Renal pelvis (tissue), 1 donor: ENCODE measurements at regions not wholly inside any gene's neighbourhood (a gene's known extent, or its start where the extent isn't known, plus 50 kb on each side); places are given as distances from the start of the nearest gene placed in this dataset.
"Not testable (repeated sequence)": the region's sequence is repeated elsewhere in the genome, so short reads cannot be mapped to it uniquely, and the experiment has no call there.

Source experiments
- DNase-seq: peaks from one replicate; pipeline ENCODE4 v3.0.0-alpha.2; 2013

DNA sequence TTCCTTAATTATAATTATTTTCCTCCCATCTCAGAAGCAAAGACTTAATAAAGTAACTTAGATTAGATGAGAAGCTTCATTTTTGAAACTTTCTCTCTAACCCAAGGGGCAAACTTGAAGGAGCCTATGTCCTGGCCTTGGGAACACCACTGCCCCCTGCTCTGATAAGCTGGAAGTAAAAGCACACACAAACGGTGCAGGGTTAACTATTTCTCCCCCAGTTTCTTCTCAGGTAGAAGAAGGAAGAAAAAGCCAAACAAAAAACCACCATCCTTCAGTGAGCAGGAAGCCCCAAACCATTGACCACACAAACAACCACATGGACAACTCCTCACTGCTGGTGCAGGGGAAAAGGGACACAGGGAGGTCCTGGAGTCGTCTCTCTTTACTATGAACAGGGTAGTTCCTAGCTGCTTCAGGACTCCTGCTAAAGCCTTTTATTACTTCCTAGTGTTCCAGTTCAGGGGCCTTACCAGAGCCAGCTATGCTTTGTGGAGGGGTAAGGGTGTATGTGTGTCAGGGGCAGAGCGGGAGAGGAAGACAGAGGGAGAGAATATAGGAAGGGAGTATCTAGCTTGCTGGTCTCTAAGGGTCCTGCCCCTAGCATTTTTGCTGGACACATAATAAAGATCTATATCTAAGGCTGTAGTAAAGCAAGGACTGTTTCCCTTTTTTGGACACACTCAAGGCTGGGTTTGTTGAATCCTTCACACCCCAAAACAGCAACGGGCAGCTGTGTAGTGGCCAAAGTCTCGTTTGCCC lies 94.0 kb upstream of the UMPS start:
- no peak for DNase-seq

- no peak for DNase-seq
These were observed 93.4 kb upstream of the UMPS start for GRCh38 chr3:124636863-124637296.

DNA sequence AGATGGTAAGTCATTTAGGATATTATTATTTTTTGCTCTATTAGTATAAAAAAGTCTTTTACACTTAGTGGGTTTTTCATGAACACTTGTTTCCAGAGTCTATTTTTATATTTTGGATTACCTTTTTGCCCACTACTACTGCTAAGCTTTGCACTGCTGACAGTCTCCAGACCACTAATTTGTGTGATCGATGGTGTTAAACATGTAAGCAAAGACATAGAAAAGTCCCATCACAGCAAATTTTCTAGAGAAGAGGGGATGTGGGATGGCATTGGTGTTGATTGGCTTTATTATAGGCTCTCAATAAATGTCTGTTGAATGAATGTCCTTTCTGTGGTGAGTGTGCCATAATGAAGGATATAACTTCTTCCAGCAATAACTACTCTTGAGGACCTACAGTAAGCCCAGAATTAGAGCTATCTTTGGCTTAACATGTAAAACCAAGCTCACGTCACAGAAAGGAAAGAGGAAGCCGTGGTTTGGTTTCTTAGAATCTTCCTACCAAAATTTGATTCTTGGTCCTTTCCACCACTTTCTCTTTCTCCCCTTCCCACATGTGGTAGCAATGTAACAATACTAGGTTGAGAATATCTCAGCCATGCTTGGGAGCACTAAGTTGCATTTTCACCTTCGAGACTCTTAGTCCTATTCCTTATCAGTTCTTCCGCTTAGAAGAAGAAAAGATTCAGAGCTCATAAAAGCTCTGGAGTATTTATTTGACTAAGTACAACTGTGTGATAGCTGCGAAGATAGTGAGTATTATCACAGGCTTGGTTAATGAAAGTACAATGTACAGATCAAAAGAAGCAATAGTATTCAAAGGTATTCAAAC lies 90.6 kb upstream of the UMPS start:
- DNase-seq = no peak

DNA sequence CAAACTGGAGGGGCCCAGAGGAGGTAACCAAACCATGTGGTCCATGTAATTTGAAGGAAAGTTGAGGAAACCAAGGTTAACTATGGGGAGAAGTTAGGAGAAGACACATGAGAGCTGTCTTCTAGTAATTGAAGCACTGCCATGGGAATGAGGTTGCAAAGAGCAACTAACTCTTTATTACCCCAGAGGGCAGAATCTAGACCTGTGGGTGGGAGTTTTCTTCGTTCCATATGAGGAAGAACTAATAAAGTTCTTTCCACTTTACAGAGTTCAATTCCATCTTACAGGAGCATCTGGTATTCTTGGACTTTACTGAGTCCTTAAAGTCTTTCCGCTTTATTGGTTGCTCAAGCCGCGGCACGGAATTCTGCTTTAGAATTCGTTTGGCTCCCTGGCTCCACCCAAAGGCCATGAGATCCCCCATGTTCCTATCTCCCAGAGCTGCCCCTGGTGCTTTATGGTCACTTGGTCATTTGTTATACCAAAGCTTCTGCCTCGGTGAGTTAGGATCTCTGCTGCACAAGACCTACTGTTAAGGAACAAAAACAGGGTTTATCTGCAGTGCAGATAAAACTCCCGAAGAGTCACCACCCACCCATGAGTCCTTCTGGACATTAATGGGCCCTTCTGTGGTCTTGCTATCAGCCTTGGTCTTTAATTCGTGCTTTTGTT lies 89.5 kb upstream of the UMPS start:
- DNase-seq = no peak

GRCh38 chr3:124643453-124643852 lies 86.8 kb upstream of the UMPS start:
- no peak for DNase-seq

GRCh38 chr3:124646186-124646585 lies 84.1 kb upstream of the UMPS start:
- DNase-seq = not testable (repeated sequence)

DNA sequence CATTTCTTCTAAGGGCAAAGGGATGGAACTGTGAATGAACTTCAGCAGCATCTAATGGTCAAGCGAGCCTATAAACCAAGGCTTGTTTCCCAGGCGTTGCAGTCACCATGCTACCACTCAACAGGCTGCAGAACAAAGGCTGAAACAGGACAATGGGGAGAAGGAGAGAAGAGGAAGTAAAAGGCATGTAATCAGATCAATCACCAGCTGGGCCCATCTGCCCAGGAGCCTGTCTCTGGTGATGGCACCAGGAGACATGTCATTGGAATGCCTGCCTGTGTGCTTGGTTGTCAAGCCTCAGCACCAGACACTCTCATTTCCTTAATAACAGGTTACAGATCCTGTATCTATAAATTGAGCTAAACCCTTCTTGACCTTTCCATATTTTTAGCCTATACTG lies 81.7 kb upstream of the UMPS start:
- no peak for DNase-seq

- no peak for DNase-seq
These were observed 79.5 kb upstream of the UMPS start for GRCh38 chr3:124650798-124651197.

DNA sequence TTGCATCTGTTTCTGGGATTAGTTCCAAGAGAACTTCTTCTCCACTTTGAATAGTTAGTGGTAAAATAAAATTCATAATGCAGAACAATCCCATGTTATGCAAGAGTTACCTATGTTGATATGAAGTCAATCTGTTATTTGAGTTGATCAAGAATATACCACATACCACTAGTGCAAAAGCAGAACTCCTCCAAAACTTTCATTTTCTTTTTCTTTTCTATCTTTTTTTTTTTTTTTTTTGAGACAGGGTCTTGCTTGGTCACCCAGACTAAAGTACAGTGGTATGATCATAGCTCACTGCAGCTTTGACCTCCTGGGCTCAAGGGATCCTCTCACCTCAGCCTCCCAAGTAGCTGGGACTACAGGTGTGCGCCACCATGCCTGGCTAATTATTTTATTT lies 78.8 kb upstream of the UMPS start:
- DNase-seq = not testable (repeated sequence)

DNA sequence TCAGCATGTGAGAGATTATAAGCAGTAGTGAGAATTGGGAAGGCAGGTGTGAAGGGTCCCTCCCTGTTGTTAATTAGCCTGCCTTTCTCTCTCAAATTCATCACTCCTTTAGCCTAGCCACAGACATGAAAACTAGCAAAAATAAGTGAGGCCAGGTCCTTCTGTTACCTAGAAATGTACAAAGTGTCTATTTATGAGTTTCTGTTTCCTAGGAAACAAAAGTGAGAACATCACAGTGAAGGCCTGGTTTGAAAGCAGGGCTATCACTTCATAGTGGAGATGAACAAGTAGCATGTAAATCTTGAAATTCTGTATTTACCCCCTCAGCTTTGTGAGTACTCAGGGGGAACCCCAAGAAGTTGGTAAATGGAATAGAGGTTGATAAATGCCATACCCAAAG lies 78.2 kb upstream of the UMPS start:
- no peak for DNase-seq

DNA sequence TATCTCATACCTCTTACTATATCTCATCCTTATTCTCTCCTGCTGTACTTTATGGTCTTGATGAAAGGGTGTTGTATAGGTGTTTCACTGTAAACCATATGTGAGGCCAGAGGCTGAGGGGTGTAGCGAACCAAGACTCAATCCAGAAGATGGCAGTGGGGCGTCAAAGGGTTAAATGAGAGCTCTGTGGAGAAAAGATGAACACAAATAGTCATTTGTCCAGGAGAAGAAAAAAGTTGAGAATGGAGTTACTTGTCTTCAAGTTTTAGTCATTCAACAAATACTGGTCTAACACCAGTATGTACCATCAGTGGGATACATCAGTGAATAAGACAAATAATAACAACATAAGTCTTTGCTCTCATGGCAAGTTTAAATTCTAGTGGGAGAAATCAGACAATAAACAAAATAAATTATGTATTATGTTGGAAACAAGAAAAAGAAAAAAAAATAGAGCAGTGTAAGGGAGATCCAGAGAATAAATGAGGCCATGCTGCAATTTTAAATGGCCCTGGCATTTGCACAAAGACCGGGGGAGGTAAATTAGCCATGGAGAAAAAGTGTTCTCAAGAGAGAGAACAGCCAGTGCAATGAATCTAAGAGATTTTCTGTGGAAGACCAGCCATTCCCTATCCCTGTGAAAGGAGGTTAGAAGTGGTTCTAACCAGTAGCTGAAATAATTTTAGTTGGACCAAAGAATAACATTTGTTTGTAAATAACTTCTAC lies 77.0 kb upstream of the UMPS start:
- no peak for DNase-seq

- no peak for DNase-seq
These were observed 76.3 kb upstream of the UMPS start for GRCh38 chr3:124653797-124654469.

DNA sequence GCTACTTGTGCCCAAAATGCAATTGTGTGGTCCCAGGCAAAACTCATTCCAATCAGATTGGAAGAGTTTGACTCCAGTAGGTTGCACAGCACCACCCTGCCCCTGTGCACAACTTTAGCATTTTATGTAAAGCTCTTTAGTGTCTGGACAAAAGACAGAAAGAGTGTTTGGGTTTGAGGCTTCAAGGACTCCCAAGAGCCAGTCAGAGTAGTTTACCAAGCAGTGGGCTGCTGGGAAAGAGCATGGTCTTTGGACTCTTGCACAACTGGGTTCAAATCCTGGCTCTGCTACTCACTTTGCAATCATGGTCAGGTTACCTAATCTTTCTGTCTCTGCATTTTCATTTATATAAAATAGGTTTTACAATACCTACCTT lies 75.8 kb upstream of the UMPS start:
- no peak for DNase-seq

DNA sequence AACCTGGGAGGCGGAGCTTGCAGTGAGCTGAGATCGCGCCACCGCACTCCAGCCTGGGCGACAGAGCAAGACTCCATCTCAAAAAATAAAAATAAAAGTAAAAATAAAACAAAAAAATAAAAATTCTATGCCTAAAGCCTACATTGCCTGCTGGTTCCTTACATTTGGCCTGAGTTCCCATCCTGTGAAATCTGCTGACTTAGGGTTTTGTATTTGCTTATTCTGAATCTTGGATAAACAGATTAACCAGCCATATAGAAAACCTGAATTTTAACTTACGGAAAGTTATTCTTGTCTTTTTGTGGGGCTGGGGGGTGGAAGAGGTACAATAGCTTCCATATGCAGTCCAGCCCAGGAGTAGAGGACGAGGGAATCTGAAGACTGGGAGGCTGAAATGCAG lies 73.7 kb upstream of the UMPS start:
- no peak for DNase-seq

DNA sequence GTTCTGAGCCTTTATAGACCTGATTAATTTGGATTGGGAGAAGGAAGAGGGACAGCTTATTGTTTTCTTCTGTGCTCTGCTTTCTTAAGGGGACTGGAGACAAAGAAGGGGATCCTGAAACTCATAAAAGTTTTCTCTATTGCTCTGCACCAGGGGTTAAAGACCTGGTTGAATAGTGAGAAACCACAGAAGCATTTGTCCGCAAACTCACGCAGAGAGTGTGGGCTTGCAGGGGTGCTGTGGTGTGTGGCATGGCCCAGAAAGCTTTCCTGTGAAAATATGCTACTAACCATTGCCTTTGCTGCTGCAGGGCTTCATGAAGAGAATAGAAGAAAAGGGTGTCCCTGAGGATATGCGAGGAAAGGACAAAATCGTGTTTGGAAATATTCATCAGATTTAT lies 73.1 kb upstream of the UMPS start:
- DNase-seq = no peak

DNA sequence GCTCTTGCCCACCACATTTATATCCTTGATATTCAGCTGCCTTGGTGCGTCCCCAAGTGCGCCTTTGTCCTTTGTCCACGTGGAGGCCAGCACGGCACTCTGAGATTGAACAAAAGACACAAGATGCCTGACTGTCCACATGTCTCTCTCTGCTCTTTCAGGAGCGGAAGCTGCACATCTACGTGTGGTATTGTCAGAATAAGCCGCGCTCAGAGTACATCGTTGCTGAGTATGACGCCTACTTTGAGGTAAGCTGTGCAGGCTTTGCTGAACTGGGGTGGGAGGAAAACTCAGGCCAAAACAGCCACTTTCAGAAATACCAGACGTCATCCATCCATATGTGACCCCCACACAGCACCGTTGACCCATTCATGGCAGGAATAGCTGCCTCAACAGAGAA lies 72.0 kb upstream of the UMPS start:
- DNase-seq = no peak

- no peak for DNase-seq
These were observed 71.1 kb upstream of the UMPS start for GRCh38 chr3:124659175-124659574.

GRCh38 chr3:124660599-124660998 lies 69.7 kb upstream of the UMPS start:
- DNase-seq = no peak

GRCh38 chr3:124663690-124664089 lies 66.6 kb upstream of the UMPS start:
- DNase-seq = no peak

DNA sequence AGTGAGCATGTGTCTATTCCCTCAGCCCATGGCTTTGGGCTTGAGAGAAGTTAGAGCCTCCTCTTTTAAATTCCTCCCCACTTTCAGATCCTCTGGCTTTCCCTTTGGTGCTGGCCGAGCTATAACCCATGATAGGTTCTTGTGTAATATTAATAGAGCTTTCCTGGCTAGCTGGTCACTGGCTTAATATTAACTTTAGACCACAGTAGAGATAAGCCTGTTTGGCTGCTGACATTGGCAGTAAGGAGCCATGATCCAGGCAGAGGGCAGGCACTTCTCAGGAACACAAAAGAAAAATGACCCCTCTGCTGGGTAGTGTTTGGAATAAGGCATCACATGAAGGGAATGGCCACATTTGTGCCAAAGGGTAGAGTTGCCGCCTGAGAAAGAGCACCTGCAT lies 65.4 kb upstream of the UMPS start:
- no peak for DNase-seq

GRCh38 chr3:124666067-124666466 lies 64.2 kb upstream of the UMPS start:
- DNase-seq = no peak

GRCh38 chr3:124669470-124669869 lies 60.8 kb upstream of the UMPS start:
- DNase-seq = no peak
